ENCODE measurements at regions not wholly inside any gene's neighbourhood (a gene's known extent, or its start where the extent isn't known, plus 50 kb on each side); places are given as distances from the start of the nearest gene placed in this dataset.

GRCh38 chr1:177566495-177566894 lies 395.7 kb downstream of the BRINP2 start:
- Histone ChIP-seq H3K4me3 (ENCODE audit: low read length) (no peak overlapping the region), H3K27me3 (ENCODE audit: control insufficient read depth, insufficient read depth, low read length) (no peaks in the 10 kb centered on the region)
- no CpG with 5 or more reads among the region's 3 CpGs for WGBS (ENCODE audit: insufficient coverage, insufficient read length)

GRCh38 chr1:177561436-177561835 lies 390.7 kb downstream of the BRINP2 start:
- no peaks in the 10 kb centered on the region for H3K27me3 ChIP-seq (ENCODE audit: control insufficient read depth, insufficient read depth, low read length)
- WGBS (ENCODE audit: insufficient coverage, insufficient read length), result no CpG with 5 or more reads among the region's 1 CpG
- no peak overlapping the region for H3K4me3 ChIP-seq (ENCODE audit: low read length)
- no peaks in the 10 kb centered on the region for H3K36me3 ChIP-seq (ENCODE audit: control insufficient read depth, insufficient read depth, low read length)
- no peak for DNase-seq (ENCODE audit: low read depth, low spot score)
- no peaks in the 10 kb centered on the region for H3K4me1 ChIP-seq (ENCODE audit: control insufficient read depth, insufficient read depth, low read length)
- H3K9me3 ChIP-seq (ENCODE audit: control insufficient read depth, insufficient read depth, low read length), result no peaks in the 10 kb centered on the region
- no peak overlapping the region for H3K27ac ChIP-seq (ENCODE audit: low read length)

More at GRCh38 chr1:177566495-177566894, 395.7 kb downstream of the BRINP2 start:
- no peak overlapping the region for H3K27ac ChIP-seq (ENCODE audit: low read length)
- DNase-seq (ENCODE audit: low read depth, low spot score), result no peak
- H3K4me1 ChIP-seq (ENCODE audit: control insufficient read depth, insufficient read depth, low read length), result no peaks in the 10 kb centered on the region
- H3K36me3 ChIP-seq (ENCODE audit: control insufficient read depth, insufficient read depth, low read length), result no peaks in the 10 kb centered on the region
- no peaks in the 10 kb centered on the region for H3K9me3 ChIP-seq (ENCODE audit: control insufficient read depth, insufficient read depth, low read length)

- DNase-seq (ENCODE audit: low read depth, low spot score), result no peak
- no peaks in the 10 kb centered on the region for H3K9me3 ChIP-seq (ENCODE audit: control insufficient read depth, insufficient read depth, low read length)
Measured at GRCh38 chr1:177558372-177558771, 387.6 kb downstream of the BRINP2 start.

GRCh38 chr1:177556163-177556562 lies 385.4 kb downstream of the BRINP2 start:
- Histone ChIP-seq H3K4me1 (ENCODE audit: control insufficient read depth, insufficient read depth, low read length) (no peaks in the 10 kb centered on the region), H3K4me3 (ENCODE audit: low read length) (no peak overlapping the region), H3K9me3 (ENCODE audit: control insufficient read depth, insufficient read depth, low read length) (no peaks in the 10 kb centered on the region), H3K36me3 (ENCODE audit: control insufficient read depth, insufficient read depth, low read length) (no peaks in the 10 kb centered on the region), H3K27ac (ENCODE audit: low read length) (no peak overlapping the region), H3K27me3 (ENCODE audit: control insufficient read depth, insufficient read depth, low read length) (no peaks in the 10 kb centered on the region)
- DNase-seq (ENCODE audit: low read depth, low spot score), result no peak
- WGBS (ENCODE audit: insufficient coverage, insufficient read length), result no CpG with 5 or more reads among the region's 1 CpG

More at GRCh38 chr1:177558372-177558771, 387.6 kb downstream of the BRINP2 start:
- Histone ChIP-seq H3K36me3 (ENCODE audit: control insufficient read depth, insufficient read depth, low read length) (no peaks in the 10 kb centered on the region), H3K27me3 (ENCODE audit: control insufficient read depth, insufficient read depth, low read length) (no peaks in the 10 kb centered on the region), H3K4me1 (ENCODE audit: control insufficient read depth, insufficient read depth, low read length) (no peaks in the 10 kb centered on the region), H3K4me3 (ENCODE audit: low read length) (no peak overlapping the region), H3K27ac (ENCODE audit: low read length) (no peak overlapping the region)
- no CpG with 5 or more reads among the region's 1 CpG for WGBS (ENCODE audit: insufficient coverage, insufficient read length)

- DNase-seq (ENCODE audit: low read depth, low spot score), result no peak
- no peaks in the 10 kb centered on the region for H3K4me1 ChIP-seq (ENCODE audit: control insufficient read depth, insufficient read depth, low read length)
- no peaks in the 10 kb centered on the region for H3K27me3 ChIP-seq (ENCODE audit: control insufficient read depth, insufficient read depth, low read length)
- H3K4me3 ChIP-seq (ENCODE audit: low read length), result no peak overlapping the region
- WGBS (ENCODE audit: insufficient coverage, insufficient read length), result no CpG with 5 or more reads among the region's 3 CpGs
- no peaks in the 10 kb centered on the region for H3K9me3 ChIP-seq (ENCODE audit: control insufficient read depth, insufficient read depth, low read length)
- H3K27ac ChIP-seq (ENCODE audit: low read length), result no peak overlapping the region
- no peaks in the 10 kb centered on the region for H3K36me3 ChIP-seq (ENCODE audit: control insufficient read depth, insufficient read depth, low read length)
Measured at GRCh38 chr1:177547200-177547599, 376.4 kb downstream of the BRINP2 start.

GRCh38 chr1:177546346-177546745 lies 375.6 kb downstream of the BRINP2 start:
- H3K27ac ChIP-seq (ENCODE audit: low read length), result no peak overlapping the region
- DNase-seq (ENCODE audit: low read depth, low spot score), result no peak
- H3K4me3 ChIP-seq (ENCODE audit: low read length), result no peak overlapping the region
- no peaks in the 10 kb centered on the region for H3K36me3 ChIP-seq (ENCODE audit: control insufficient read depth, insufficient read depth, low read length)
- no peaks in the 10 kb centered on the region for H3K9me3 ChIP-seq (ENCODE audit: control insufficient read depth, insufficient read depth, low read length)
- H3K4me1 ChIP-seq (ENCODE audit: control insufficient read depth, insufficient read depth, low read length), result no peaks in the 10 kb centered on the region
- H3K27me3 ChIP-seq (ENCODE audit: control insufficient read depth, insufficient read depth, low read length), result no peaks in the 10 kb centered on the region

- H3K36me3 ChIP-seq (ENCODE audit: control insufficient read depth, insufficient read depth, low read length), result no peaks in the 10 kb centered on the region
- H3K4me3 ChIP-seq (ENCODE audit: low read length), result no peak overlapping the region
- H3K9me3 ChIP-seq (ENCODE audit: control insufficient read depth, insufficient read depth, low read length), result no peaks in the 10 kb centered on the region
- no CpG with 5 or more reads among the region's 1 CpG for WGBS (ENCODE audit: insufficient coverage, insufficient read length)
- DNase-seq (ENCODE audit: low read depth, low spot score), result no peak
- no peaks in the 10 kb centered on the region for H3K4me1 ChIP-seq (ENCODE audit: control insufficient read depth, insufficient read depth, low read length)
- H3K27ac ChIP-seq (ENCODE audit: low read length), result no peak overlapping the region
- H3K27me3 ChIP-seq (ENCODE audit: control insufficient read depth, insufficient read depth, low read length), result no peaks in the 10 kb centered on the region
Measured at GRCh38 chr1:177526201-177526600, 355.4 kb downstream of the BRINP2 start.

GRCh38 chr1:177525176-177525575 lies 354.4 kb downstream of the BRINP2 start:
- H3K27ac ChIP-seq (ENCODE audit: low read length), result no peak overlapping the region

GRCh38 chr1:177517546-177517945 lies 346.8 kb downstream of the BRINP2 start:
- H3K4me3 ChIP-seq (ENCODE audit: low read length), result no peak overlapping the region
- DNase-seq (ENCODE audit: low read depth, low spot score), result no peak
- H3K36me3 ChIP-seq (ENCODE audit: control insufficient read depth, insufficient read depth, low read length), result no peaks in the 10 kb centered on the region
- H3K27me3 ChIP-seq (ENCODE audit: control insufficient read depth, insufficient read depth, low read length), result no peaks in the 10 kb centered on the region
- H3K27ac ChIP-seq (ENCODE audit: low read length), result no peak overlapping the region
- H3K9me3 ChIP-seq (ENCODE audit: control insufficient read depth, insufficient read depth, low read length), result no peaks in the 10 kb centered on the region
- no CpG with 5 or more reads among the region's 3 CpGs for WGBS (ENCODE audit: insufficient coverage, insufficient read length)
- H3K4me1 ChIP-seq (ENCODE audit: control insufficient read depth, insufficient read depth, low read length), result no peaks in the 10 kb centered on the region

More at GRCh38 chr1:177525176-177525575, 354.4 kb downstream of the BRINP2 start:
- H3K9me3 ChIP-seq (ENCODE audit: control insufficient read depth, insufficient read depth, low read length), result no peaks in the 10 kb centered on the region
- no peak for DNase-seq (ENCODE audit: low read depth, low spot score)
- H3K4me1 ChIP-seq (ENCODE audit: control insufficient read depth, insufficient read depth, low read length), result no peaks in the 10 kb centered on the region
- no CpG with 5 or more reads among the region's 2 CpGs for WGBS (ENCODE audit: insufficient coverage, insufficient read length)
- H3K27me3 ChIP-seq (ENCODE audit: control insufficient read depth, insufficient read depth, low read length), result no peaks in the 10 kb centered on the region
- H3K4me3 ChIP-seq (ENCODE audit: low read length), result no peak overlapping the region
- H3K36me3 ChIP-seq (ENCODE audit: control insufficient read depth, insufficient read depth, low read length), result no peaks in the 10 kb centered on the region

GRCh38 chr1:177514207-177514606 lies 343.4 kb downstream of the BRINP2 start:
- Histone ChIP-seq H3K27me3 (ENCODE audit: control insufficient read depth, insufficient read depth, low read length) (no peaks in the 10 kb centered on the region), H3K27ac (ENCODE audit: low read length) (no peak overlapping the region), H3K4me3 (ENCODE audit: low read length) (no peak overlapping the region), H3K9me3 (ENCODE audit: control insufficient read depth, insufficient read depth, low read length) (no peaks in the 10 kb centered on the region), H3K36me3 (ENCODE audit: control insufficient read depth, insufficient read depth, low read length) (no peaks in the 10 kb centered on the region), H3K4me1 (ENCODE audit: control insufficient read depth, insufficient read depth, low read length) (no peaks in the 10 kb centered on the region)
- DNase-seq (ENCODE audit: low read depth, low spot score), result no peak

- Histone ChIP-seq H3K27ac (ENCODE audit: low read length) (no peak overlapping the region), H3K9me3 (ENCODE audit: control insufficient read depth, insufficient read depth, low read length) (no peaks in the 10 kb centered on the region), H3K36me3 (ENCODE audit: control insufficient read depth, insufficient read depth, low read length) (no peaks in the 10 kb centered on the region), H3K4me1 (ENCODE audit: control insufficient read depth, insufficient read depth, low read length) (no peaks in the 10 kb centered on the region), H3K27me3 (ENCODE audit: control insufficient read depth, insufficient read depth, low read length) (no peaks in the 10 kb centered on the region), H3K4me3 (ENCODE audit: low read length) (no peak overlapping the region)
- no peak for DNase-seq (ENCODE audit: low read depth, low spot score)
- WGBS (ENCODE audit: insufficient coverage, insufficient read length), result no CpG with 5 or more reads among the region's 5 CpGs
Measured at GRCh38 chr1:177511036-177511435, 340.3 kb downstream of the BRINP2 start.
